Endothelial cell of umbilical vein (primary cell): ENCODE measurements at regions not wholly inside any gene's neighbourhood (a gene's known extent, or its start where the extent isn't known, plus 50 kb on each side); places are given as distances from the start of the nearest gene placed in this dataset.

ENCODE experiments used
- BruUV-seq: library from RNA; stranded (reverse); fragments of 400-500 nt; replicated peaks from 2 replicates; lab custom pipeline; 2021; lab: Mats Ljungman, UMichigan
- CTCF ChIA-PET: fragments of 300-600, 350-600 bp; sonication (Branson Sonifier 250); formaldehyde crosslinking; loops from one replicate; lab custom pipeline; 2021; ENCODE audit warnings: antibody characterized with exemption, inconsistent platforms; lab: Charles Lee
- POLR2A ChIA-PET: fragments of 300-600, 350-600 bp; sonication (Branson Sonifier 250); formaldehyde crosslinking; loops from one replicate; lab custom pipeline; 2021; ENCODE audit warnings: antibody characterized with exemption, inconsistent platforms; lab: Charles Lee
- DNase-seq: peaks from one replicate; pipeline ENCODE4 v3.0.0-alpha.2; 2011; ENCODE audit warnings: low read depth, low spot score
- FAIRE-seq: peaks from 2 replicates; lab custom pipeline; 2011; peaks lifted over from hg19 to GRCh38; lab: Jason Lieb, UNC
- H2AFZ ChIP-seq: 2 replicates; pipeline ENCODE4 v1.6.0; 2012; ENCODE audit warnings: low read depth, low read length, control low read depth, inconsistent platforms
- H3K27ac ChIP-seq: 2 replicates; pipeline ENCODE4 v1.5.1; 2011; ENCODE audit warnings: low read depth, mild to moderate bottlenecking, control low read depth, low read length, moderate library complexity; ENCODE audit not compliant: insufficient read depth
- H3K27me3 ChIP-seq, 2 experiments: 2 replicates each; pipeline versions ENCODE4 v1.6.0 to v1.6.1; 2011; ENCODE audit warnings: low read length in 2 of 2, mixed read lengths in 1 of 2; ENCODE audit not compliant: control insufficient read depth in 2 of 2, insufficient read depth in 2 of 2
- H3K36me3 ChIP-seq, 2 experiments: 2 replicates in 1 of 2; 3 replicates in 1 of 2; pipeline ENCODE4 v1.5.1; 2011; ENCODE audit warnings: low read length in 2 of 2, mild to moderate bottlenecking in 1 of 2, moderate library complexity in 1 of 2; ENCODE audit not compliant: control insufficient read depth in 2 of 2, insufficient read depth in 2 of 2; ENCODE audit errors: extremely low read depth in 1 of 2
- H3K4me1 ChIP-seq: 3 replicates; pipeline ENCODE4 v1.5.1; 2011; ENCODE audit warnings: mild to moderate bottlenecking, low read length; ENCODE audit not compliant: control insufficient read depth, insufficient read depth; ENCODE audit errors: extremely low read depth
- H3K4me2 ChIP-seq: 2 replicates; pipeline ENCODE4 v1.6.1; 2011; ENCODE audit warnings: low read length, control low read depth, mixed read lengths; ENCODE audit not compliant: insufficient read depth
- H3K4me3 ChIP-seq, 3 experiments: fragments of 200-600 bp in 1 of 3; sonication (generic), shearing (Covaris generic) in 1 of 3; replicated peaks in 1 of 3; 2 replicates each; pipeline ENCODE4 v1.5.1; 2011 to 2016; ENCODE audit warnings: control low read depth in 3 of 3, low read length in 3 of 3, mild to moderate bottlenecking in 2 of 3, inconsistent platforms in 1 of 3, low read depth in 1 of 3, moderate library complexity in 1 of 3; ENCODE audit not compliant: insufficient read depth in 1 of 3
- H3K79me2 ChIP-seq: 2 replicates; pipeline ENCODE4 v1.6.0; 2012; ENCODE audit warnings: low read length, inconsistent platforms; ENCODE audit not compliant: control insufficient read depth, insufficient read depth
- H3K9ac ChIP-seq: replicated peaks from 2 replicates; pipeline ENCODE3; 2011; ENCODE audit warnings: low read length, control low read depth; ENCODE audit not compliant: insufficient read depth; ENCODE audit errors: extremely low read depth
- H3K9me1 ChIP-seq: replicated peaks from 3 replicates; pipeline ENCODE4 v1.6.0; 2011; ENCODE audit warnings: mild to moderate bottlenecking, low read length; ENCODE audit not compliant: control insufficient read depth, insufficient read depth; ENCODE audit errors: extremely low read depth
- H3K9me3 ChIP-seq: replicated peaks from 2 replicates; pipeline ENCODE4 v1.5.1; 2012; ENCODE audit warnings: low read length, inconsistent platforms; ENCODE audit not compliant: control insufficient read depth, insufficient read depth
- H4K20me1 ChIP-seq: replicated peaks from 2 replicates; pipeline ENCODE3; 2011; ENCODE audit warnings: mild to moderate bottlenecking, low read length; ENCODE audit not compliant: control insufficient read depth, insufficient read depth; ENCODE audit errors: extremely low read depth
- CTCF ChIP-seq, 2 donors: IDR thresholded peaks; 1 replicate in 1 of 2; 2 replicates in 1 of 2; pipeline ENCODE4 v1.5.1; 2011; ENCODE audit warnings: low read length in 2 of 2, mild to moderate bottlenecking in 2 of 2, moderate library complexity in 2 of 2, control low read depth in 1 of 2, inconsistent platforms in 1 of 2, low read depth in 1 of 2; ENCODE audit not compliant: insufficient read depth in 1 of 2; ENCODE audit errors: extremely low read depth in 1 of 2
- EZH2 ChIP-seq: IDR thresholded peaks from 2 replicates; pipeline ENCODE4 v1.6.1; 2012; ENCODE audit warnings: borderline replicate concordance, low read depth, mild to moderate bottlenecking, moderate library complexity, low read length, inconsistent platforms; ENCODE audit not compliant: severe bottlenecking
- FOS ChIP-seq: IDR thresholded peaks from 2 replicates; pipeline ENCODE4 v1.6.1; 2011; ENCODE audit warnings: mild to moderate bottlenecking, low read length, moderate library complexity, borderline replicate concordance; ENCODE audit not compliant: insufficient read depth
- GATA2 ChIP-seq: IDR thresholded peaks from 2 replicates; pipeline ENCODE4 v1.7.0; 2011; ENCODE audit warnings: low read depth, mild to moderate bottlenecking, moderate library complexity, mixed read lengths, low read length; ENCODE audit not compliant: insufficient read length, insufficient read depth
- JUN ChIP-seq: IDR thresholded peaks from 2 replicates; pipeline ENCODE4 v1.6.1; 2011; ENCODE audit warnings: borderline replicate concordance, low read depth; ENCODE audit not compliant: insufficient read length, insufficient read depth
- MAX ChIP-seq: IDR thresholded peaks from 2 replicates; pipeline ENCODE4 v1.6.1; 2011; ENCODE audit not compliant: insufficient read depth, insufficient read length
- MYC ChIP-seq: IDR thresholded peaks from one replicate; pipeline ENCODE4 v1.6.1; 2011; ENCODE audit warnings: mild to moderate bottlenecking, low read depth, low read length
- POLR2A ChIP-seq: IDR thresholded peaks from 2 replicates; pipeline ENCODE4 v1.6.1; 2012; ENCODE audit warnings: low read depth, mild to moderate bottlenecking, control low read depth, low read length
- POLR2AphosphoS5 ChIP-seq: IDR thresholded peaks from 2 replicates; pipeline ENCODE4 v1.6.1; 2012; ENCODE audit warnings: low read depth, mild to moderate bottlenecking, control low read depth, low read length, moderate library complexity; ENCODE audit not compliant: insufficient read depth
- dilution Hi-C: fragments of 300-500 bp; cut with MboI; formaldehyde crosslinking; loops from one replicate; pipeline ENCODE4 v1.15.0; 2019; ENCODE audit warnings: low sequenced_read_pairs; ENCODE audit not compliant: extremely low pct_ligation_motif_present
- intact Hi-C: fragments of 100-400 bp; cut with micrococcal nuclease; formaldehyde crosslinking; loops from one replicate; pipeline ENCODE4 v1.10.0; 2022

GRCh38 chr11:105407101-105407500, 202.8 kb upstream of the GRIA4 start:
- no peak overlapping the region for H3K27ac ChIP-seq
- H3K79me2 ChIP-seq = no peaks in the 10 kb centered on the region
- no peaks in the 10 kb centered on the region for H4K20me1 ChIP-seq
- intact Hi-C loops = no loop called here
- H3K4me2 ChIP-seq = no peak overlapping the region
- H2AFZ ChIP-seq = no peak overlapping the region
- FAIRE-seq (no peak), DNase-seq (no peak)
- no peaks in the 10 kb centered on the region for H3K9me1 ChIP-seq
- no peak overlapping the region for H3K4me3 ChIP-seq
- H3K36me3 ChIP-seq = no peaks in the 10 kb centered on the region
- H3K9ac ChIP-seq = no peak overlapping the region
- no peaks in the 10 kb centered on the region for H3K27me3 ChIP-seq
- TF ChIP-seq POLR2A = no peak
- TF ChIP-seq POLR2AphosphoS5 = no peak
- TF ChIP-seq MAX = no peak
- TF ChIP-seq GATA2 = no peak
- TF ChIP-seq FOS = no peak
- BruUV-seq = no TSS peak
- dilution Hi-C loops = no loop called here
- POLR2A ChIA-PET = no interaction called here
- H3K9me3 ChIP-seq = no peaks in the 10 kb centered on the region
- CTCF ChIA-PET = no interaction called here
- H3K4me1 ChIP-seq = no peaks in the 10 kb centered on the region

DNA sequence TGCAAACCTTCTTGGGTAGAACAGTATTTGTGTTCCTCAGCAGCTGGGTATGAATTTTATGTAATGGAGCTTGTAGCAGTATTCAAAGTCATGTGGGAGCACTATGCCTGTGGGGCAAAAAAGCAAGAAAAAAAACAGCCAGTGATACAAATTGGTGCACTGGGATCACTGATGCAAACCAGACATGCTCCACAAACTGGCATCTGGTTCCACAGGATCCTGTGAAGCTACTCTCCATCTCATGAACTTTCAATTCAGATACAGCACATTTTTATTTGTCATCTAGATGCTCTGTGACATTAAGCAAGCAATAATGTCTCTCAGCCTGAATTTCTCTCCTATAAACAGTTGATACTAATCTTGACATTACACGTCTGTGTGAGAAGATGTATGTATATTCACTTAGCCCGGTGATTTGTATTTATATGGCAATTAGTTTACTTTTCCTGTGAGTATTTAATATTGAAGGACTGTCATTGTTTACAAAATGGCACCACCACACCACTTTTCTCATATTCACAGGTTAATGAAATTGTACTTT, 208.5 kb upstream of the GRIA4 start:
- CTCF ChIA-PET = no interaction called here
- DNase-seq = no peak
- BruUV-seq = no TSS peak
- Histone ChIP-seq H3K9ac (no peak overlapping the region), H3K4me1 (no peaks in the 10 kb centered on the region), H3K9me1 (no peaks in the 10 kb centered on the region), H3K4me2 (no peak overlapping the region), H3K9me3 (no peaks in the 10 kb centered on the region), H3K4me3 (no peak overlapping the region), H3K27ac (no peak overlapping the region), H2AFZ (no peak overlapping the region), H3K27me3 (no peaks in the 10 kb centered on the region), H3K36me3 (no peaks in the 10 kb centered on the region), H3K79me2 (no peaks in the 10 kb centered on the region), H4K20me1 (no peaks in the 10 kb centered on the region)
- intact Hi-C loops = no loop called here
- no peak for FAIRE-seq
- POLR2A ChIA-PET = no interaction called here
- dilution Hi-C loops = no loop called here
- TF ChIP-seq MYC (no peak), POLR2AphosphoS5 (no peak), GATA2 (no peak), MAX (no peak), JUN (no peak), EZH2 (no peak), CTCF (IDR thresholded peaks at IDR 0.05; ENCODE audit: extremely low read depth in 1 of 2, insufficient read depth in 1 of 2, low read depth in 1 of 2, low read length in 2 of 2) (no peak), POLR2A (no peak), FOS (no peak)
